PFSK-1 (cell line): ENCODE measurements at regions not wholly inside any gene's neighbourhood (a gene's known extent, or its start where the extent isn't known, plus 50 kb on each side); places are given as distances from the start of the nearest gene placed in this dataset.

Source experiments
- POLR2AphosphoS5 ChIP-seq: IDR thresholded peaks from 2 replicates; pipeline ENCODE4 v1.6.1; 2012; ENCODE audit warnings: low read depth, mild to moderate bottlenecking, control low read depth, low read length, moderate library complexity
- SIN3A ChIP-seq: IDR thresholded peaks from 2 replicates; pipeline ENCODE4 v1.6.1; 2012; ENCODE audit warnings: mild to moderate bottlenecking, low read length, moderate library complexity, borderline replicate concordance; ENCODE audit not compliant: insufficient read depth
- TAF1 ChIP-seq: IDR thresholded peaks from 2 replicates; pipeline ENCODE4 v1.6.1; 2012; ENCODE audit warnings: low read length, control low read depth, borderline replicate concordance; ENCODE audit not compliant: insufficient read depth
- TF ChIP-seq, protein P1 (sequence below), 2 experiments: IDR thresholded peaks; 2 replicates each; pipeline versions ENCODE4 v1.6.1 to v1.8.0; 2011 to 2012; ENCODE audit warnings: low read depth in 2 of 2, low read length in 2 of 2, control low read depth in 1 of 2, inconsistent platforms in 1 of 2, mild to moderate bottlenecking in 1 of 2, moderate library complexity in 1 of 2; ENCODE audit not compliant: insufficient read depth in 1 of 2

DNA sequence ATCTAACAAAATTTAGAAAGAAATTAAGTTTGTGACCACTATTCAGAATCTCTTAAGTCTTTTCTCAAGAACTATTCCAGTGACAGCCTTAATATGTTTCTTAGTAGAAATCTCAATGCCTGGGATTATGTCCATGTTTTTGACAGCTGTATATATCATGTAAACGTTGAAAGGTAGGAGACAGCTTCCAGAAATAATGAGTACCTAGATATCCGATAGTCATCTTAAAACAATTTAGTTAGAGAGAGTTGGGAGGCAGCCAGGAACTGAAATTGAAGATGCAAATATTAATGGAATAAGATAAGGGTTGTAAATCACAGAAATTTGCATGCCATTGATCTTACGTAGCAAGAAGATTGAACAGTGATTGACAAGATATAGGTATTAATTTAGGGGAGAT, 955.2 kb downstream of the JRKL start:
- TF ChIP-seq, protein P1, sequence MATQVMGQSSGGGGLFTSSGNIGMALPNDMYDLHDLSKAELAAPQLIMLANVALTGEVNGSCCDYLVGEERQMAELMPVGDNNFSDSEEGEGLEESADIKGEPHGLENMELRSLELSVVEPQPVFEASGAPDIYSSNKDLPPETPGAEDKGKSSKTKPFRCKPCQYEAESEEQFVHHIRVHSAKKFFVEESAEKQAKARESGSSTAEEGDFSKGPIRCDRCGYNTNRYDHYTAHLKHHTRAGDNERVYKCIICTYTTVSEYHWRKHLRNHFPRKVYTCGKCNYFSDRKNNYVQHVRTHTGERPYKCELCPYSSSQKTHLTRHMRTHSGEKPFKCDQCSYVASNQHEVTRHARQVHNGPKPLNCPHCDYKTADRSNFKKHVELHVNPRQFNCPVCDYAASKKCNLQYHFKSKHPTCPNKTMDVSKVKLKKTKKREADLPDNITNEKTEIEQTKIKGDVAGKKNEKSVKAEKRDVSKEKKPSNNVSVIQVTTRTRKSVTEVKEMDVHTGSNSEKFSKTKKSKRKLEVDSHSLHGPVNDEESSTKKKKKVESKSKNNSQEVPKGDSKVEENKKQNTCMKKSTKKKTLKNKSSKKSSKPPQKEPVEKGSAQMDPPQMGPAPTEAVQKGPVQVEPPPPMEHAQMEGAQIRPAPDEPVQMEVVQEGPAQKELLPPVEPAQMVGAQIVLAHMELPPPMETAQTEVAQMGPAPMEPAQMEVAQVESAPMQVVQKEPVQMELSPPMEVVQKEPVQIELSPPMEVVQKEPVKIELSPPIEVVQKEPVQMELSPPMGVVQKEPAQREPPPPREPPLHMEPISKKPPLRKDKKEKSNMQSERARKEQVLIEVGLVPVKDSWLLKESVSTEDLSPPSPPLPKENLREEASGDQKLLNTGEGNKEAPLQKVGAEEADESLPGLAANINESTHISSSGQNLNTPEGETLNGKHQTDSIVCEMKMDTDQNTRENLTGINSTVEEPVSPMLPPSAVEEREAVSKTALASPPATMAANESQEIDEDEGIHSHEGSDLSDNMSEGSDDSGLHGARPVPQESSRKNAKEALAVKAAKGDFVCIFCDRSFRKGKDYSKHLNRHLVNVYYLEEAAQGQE (IDR thresholded peaks at IDR 0.05; ENCODE audit: insufficient read depth in 1 of 2, low read depth in 2 of 2, low read length in 2 of 2): no peak
- no peak for TF ChIP-seq SIN3A
- no peak for TF ChIP-seq POLR2AphosphoS5
- no peak for TF ChIP-seq TAF1
